ENCODE measurements at regions not wholly inside any gene's neighbourhood (a gene's known extent, or its start where the extent isn't known, plus 50 kb on each side); places are given as distances from the start of the nearest gene placed in this dataset.
"Not testable (repeated sequence)": the region's sequence is repeated elsewhere in the genome, so short reads cannot be mapped to it uniquely, and the experiment has no call there.

GRCh38 chr6:4486568-4487315, 289.5 kb upstream of the CDYL start:
- no peak for DNase-seq

GRCh38 chr6:4485735-4486134, 290.5 kb upstream of the CDYL start:
- no peak for DNase-seq

GRCh38 chr6:4482461-4482860, 293.7 kb upstream of the CDYL start:
- no peak for DNase-seq

- no peak for DNase-seq
These were observed 295.1 kb upstream of the CDYL start for GRCh38 chr6:4480788-4481735.

- no peak for DNase-seq
These were observed 298.1 kb upstream of the CDYL start for GRCh38 chr6:4478098-4478497.

GRCh38 chr6:4474810-4475209, 301.4 kb upstream of the CDYL start:
- DNase-seq: no peak

- DNase-seq: no peak
These were observed 303.1 kb upstream of the CDYL start for GRCh38 chr6:4472969-4473642.

GRCh38 chr6:4472222-4472621, 304.0 kb upstream of the CDYL start:
- no peak for DNase-seq

- DNase-seq: not testable (repeated sequence)
These were observed 304.7 kb upstream of the CDYL start for GRCh38 chr6:4471515-4471914.

- no peak for DNase-seq
These were observed 305.4 kb upstream of the CDYL start for GRCh38 chr6:4470698-4471210.

GRCh38 chr6:4466769-4467480, 309.3 kb upstream of the CDYL start:
- DNase-seq: peak; percentile 13

- DNase-seq: peak; percentile 35
These were observed 309.9 kb upstream of the CDYL start for GRCh38 chr6:4466261-4466660.

- no peak for DNase-seq
These were observed 311.6 kb upstream of the CDYL start for GRCh38 chr6:4464638-4465037.

GRCh38 chr6:4463236-4463635, 313.0 kb upstream of the CDYL start:
- no peak for DNase-seq

GRCh38 chr6:4460586-4461475, 315.4 kb upstream of the CDYL start:
- DNase-seq: peak; percentile 28

- DNase-seq: no peak
These were observed 316.2 kb upstream of the CDYL start for GRCh38 chr6:4459996-4460395.

GRCh38 chr6:4459032-4459431, 317.2 kb upstream of the CDYL start:
- DNase-seq: peak; percentile 82

GRCh38 chr6:4451718-4452117, 316.3 kb upstream of the ECI2 start:
- no peak for DNase-seq

- DNase-seq: no peak
These were observed 315.7 kb upstream of the ECI2 start for GRCh38 chr6:4451081-4451480.

- no peak for DNase-seq
These were observed 314.9 kb upstream of the ECI2 start for GRCh38 chr6:4450237-4450636.

GRCh38 chr6:4449409-4449808, 314.0 kb upstream of the ECI2 start:
- DNase-seq: no peak

GRCh38 chr6:4448841-4449240, 313.5 kb upstream of the ECI2 start:
- DNase-seq: no peak

Data from EL (cell line).